ENCODE measurements at regions not wholly inside any gene's neighbourhood (a gene's known extent, or its start where the extent isn't known, plus 50 kb on each side); places are given as distances from the start of the nearest gene placed in this dataset.

- no peaks in the 10 kb centered on the region for H3K79me2 ChIP-seq (ENCODE audit: insufficient read depth, low read length)
- no peaks in the 10 kb centered on the region for H3K9me3 ChIP-seq (replicated peaks in 1 of 2; ENCODE audit: control insufficient read depth in 1 of 2, insufficient read depth in 1 of 2, low read length in 2 of 2)
- no peaks in the 10 kb centered on the region for H3K36me3 ChIP-seq (replicated peaks in 1 of 2; ENCODE audit: control insufficient read depth in 1 of 2, insufficient read depth in 2 of 2, low read length in 2 of 2)
- H3K4me3 ChIP-seq (replicated peaks in 1 of 3; ENCODE audit: low read depth in 2 of 3, low read length in 3 of 3), result no peak overlapping the region
- H4K20me1 ChIP-seq (ENCODE audit: insufficient read depth, low read length), result no peaks in the 10 kb centered on the region
- no peak overlapping the region for H2AFZ ChIP-seq (ENCODE audit: insufficient read depth, low read depth, low read length, poor library complexity, severe bottlenecking)
- no peak for DNase-seq
- TF ChIP-seq, protein P1, sequence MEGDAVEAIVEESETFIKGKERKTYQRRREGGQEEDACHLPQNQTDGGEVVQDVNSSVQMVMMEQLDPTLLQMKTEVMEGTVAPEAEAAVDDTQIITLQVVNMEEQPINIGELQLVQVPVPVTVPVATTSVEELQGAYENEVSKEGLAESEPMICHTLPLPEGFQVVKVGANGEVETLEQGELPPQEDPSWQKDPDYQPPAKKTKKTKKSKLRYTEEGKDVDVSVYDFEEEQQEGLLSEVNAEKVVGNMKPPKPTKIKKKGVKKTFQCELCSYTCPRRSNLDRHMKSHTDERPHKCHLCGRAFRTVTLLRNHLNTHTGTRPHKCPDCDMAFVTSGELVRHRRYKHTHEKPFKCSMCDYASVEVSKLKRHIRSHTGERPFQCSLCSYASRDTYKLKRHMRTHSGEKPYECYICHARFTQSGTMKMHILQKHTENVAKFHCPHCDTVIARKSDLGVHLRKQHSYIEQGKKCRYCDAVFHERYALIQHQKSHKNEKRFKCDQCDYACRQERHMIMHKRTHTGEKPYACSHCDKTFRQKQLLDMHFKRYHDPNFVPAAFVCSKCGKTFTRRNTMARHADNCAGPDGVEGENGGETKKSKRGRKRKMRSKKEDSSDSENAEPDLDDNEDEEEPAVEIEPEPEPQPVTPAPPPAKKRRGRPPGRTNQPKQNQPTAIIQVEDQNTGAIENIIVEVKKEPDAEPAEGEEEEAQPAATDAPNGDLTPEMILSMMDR (IDR thresholded peaks at IDR 0.05), result no peak
- peaks cover 4 to 16% (median 8%) of the 10 kb centered on the region in 7 donors for H3K9me3 Mint-ChIP-seq
- H3K27ac ChIP-seq (ENCODE audit: low read depth in 1 of 2, low read length in 2 of 2), result no peak overlapping the region
- no CpG with 5 or more reads among the region's 2 CpGs for WGBS (ENCODE audit: insufficient coverage)
- H3K9ac ChIP-seq (ENCODE audit: insufficient read depth, low read length, poor library complexity, severe bottlenecking), result no peak overlapping the region
- no peaks in the 10 kb centered on the region for H3K27me3 ChIP-seq (ENCODE audit: control insufficient read depth in 2 of 2, insufficient read depth in 2 of 2, low read length in 2 of 2)
- peaks cover 0 to 2% (median 2%) of the 10 kb centered on the region in 3 donors for H3K27me3 Mint-ChIP-seq (ENCODE audit: low read depth in 3 of 3)
- H3K36me3 Mint-ChIP-seq, result no peaks in the 10 kb centered on the region
- intact Hi-C loops (cut with micrococcal nuclease), result no loop called here
- no peak overlapping the region for H3K27ac Mint-ChIP-seq
- H3K4me3 Mint-ChIP-seq, result no peak overlapping the region
- H3K4me1 ChIP-seq (ENCODE audit: control insufficient read depth in 1 of 2, insufficient read depth in 2 of 2, low read length in 2 of 2), result no peaks in the 10 kb centered on the region
- H3K4me1 Mint-ChIP-seq, result no peaks in the 10 kb centered on the region
- no peak overlapping the region for H3K4me2 ChIP-seq (replicated peaks; ENCODE audit: extremely low read depth, low read length, poor library complexity, severe bottlenecking)
Measured at GRCh38 chr9:86672966-86673365, 274.3 kb downstream of the GAS1 start.

- intact Hi-C loops (cut with micrococcal nuclease), result no loop called here
Measured at GRCh38 chr9:86672301-86672700, 275.0 kb downstream of the GAS1 start.

More at GRCh38 chr9:86672301-86672700, 275.0 kb downstream of the GAS1 start:
- H3K36me3 ChIP-seq (replicated peaks in 1 of 2; ENCODE audit: control insufficient read depth in 1 of 2, insufficient read depth in 2 of 2, low read length in 2 of 2), result no peaks in the 10 kb centered on the region
- H3K27ac Mint-ChIP-seq, result no peak overlapping the region
- no peak overlapping the region for H3K27ac ChIP-seq (ENCODE audit: low read depth in 1 of 2, low read length in 2 of 2)
- no peaks in the 10 kb centered on the region for H3K4me1 ChIP-seq (ENCODE audit: control insufficient read depth in 1 of 2, insufficient read depth in 2 of 2, low read length in 2 of 2)
- H3K9me3 ChIP-seq (replicated peaks in 1 of 2; ENCODE audit: control insufficient read depth in 1 of 2, insufficient read depth in 1 of 2, low read length in 2 of 2), result peaks cover 0 to 1% of the 10 kb centered on the region in 2 donors
- peaks cover 4 to 16% (median 9%) of the 10 kb centered on the region in 7 donors for H3K9me3 Mint-ChIP-seq
- WGBS (ENCODE audit: insufficient coverage), result no CpG with 5 or more reads among the region's 9 CpGs
- H3K9ac ChIP-seq (ENCODE audit: insufficient read depth, low read length, poor library complexity, severe bottlenecking), result no peak overlapping the region
- H3K36me3 Mint-ChIP-seq, result no peaks in the 10 kb centered on the region
- H3K4me2 ChIP-seq (replicated peaks; ENCODE audit: extremely low read depth, low read length, poor library complexity, severe bottlenecking), result no peak overlapping the region
- no peaks in the 10 kb centered on the region for H3K27me3 ChIP-seq (ENCODE audit: control insufficient read depth in 2 of 2, insufficient read depth in 2 of 2, low read length in 2 of 2)
- H3K4me1 Mint-ChIP-seq, result no peaks in the 10 kb centered on the region
- H3K4me3 Mint-ChIP-seq, result no peak overlapping the region
- peaks cover 0 to 2% (median 1%) of the 10 kb centered on the region in 3 donors for H3K27me3 Mint-ChIP-seq (ENCODE audit: low read depth in 3 of 3)
- TF ChIP-seq, protein P1 (IDR thresholded peaks at IDR 0.05), result no peak
- no peaks in the 10 kb centered on the region for H3K79me2 ChIP-seq (ENCODE audit: insufficient read depth, low read length)
- no peak overlapping the region for H3K4me3 ChIP-seq (replicated peaks in 1 of 3; ENCODE audit: low read depth in 2 of 3, low read length in 3 of 3)
- H2AFZ ChIP-seq (ENCODE audit: insufficient read depth, low read depth, low read length, poor library complexity, severe bottlenecking), result no peak overlapping the region
- no peaks in the 10 kb centered on the region for H4K20me1 ChIP-seq (ENCODE audit: insufficient read depth, low read length)
- DNase-seq, result no peak

Data from CD14-positive monocyte (primary cell).